RWPE1 (cell line): ENCODE measurements at regions not wholly inside any gene's neighbourhood (a gene's known extent, or its start where the extent isn't known, plus 50 kb on each side); places are given as distances from the start of the nearest gene placed in this dataset.

ENCODE experiments used
- CTCF ChIA-PET: fragments of 350-600 bp; sonication (Branson Sonifier 250); formaldehyde crosslinking; extraction: SDS; loops from one replicate; lab custom pipeline; 2021; lab: Yijun Ruan, JAX
- POLR2A ChIA-PET: fragments of 400-600 bp; formaldehyde crosslinking; extraction: SDS; loops from one replicate; lab custom pipeline; 2020; ENCODE audit warnings: antibody characterized with exemption; ENCODE audit not compliant: low non-redundant PET; lab: Yijun Ruan, JAX
- DNase-seq: peaks from one replicate; pipeline ENCODE4 v3.0.0; 2012; ENCODE audit warnings: low spot score
- H3K27ac ChIP-seq: fragments of 450-650 bp; 2 replicates; pipeline ENCODE4 v1.5.1; 2017
- TF ChIP-seq, protein P1 (sequence below): fragments of 450-650 bp; conservative IDR thresholded peaks from 2 replicates; pipeline ENCODE4 v1.5.1; 2017; ENCODE audit warnings: low read depth, mild to moderate bottlenecking

- DNase-seq: no peak
- H3K27ac ChIP-seq: no peak overlapping the region
- TF ChIP-seq, protein P1, sequence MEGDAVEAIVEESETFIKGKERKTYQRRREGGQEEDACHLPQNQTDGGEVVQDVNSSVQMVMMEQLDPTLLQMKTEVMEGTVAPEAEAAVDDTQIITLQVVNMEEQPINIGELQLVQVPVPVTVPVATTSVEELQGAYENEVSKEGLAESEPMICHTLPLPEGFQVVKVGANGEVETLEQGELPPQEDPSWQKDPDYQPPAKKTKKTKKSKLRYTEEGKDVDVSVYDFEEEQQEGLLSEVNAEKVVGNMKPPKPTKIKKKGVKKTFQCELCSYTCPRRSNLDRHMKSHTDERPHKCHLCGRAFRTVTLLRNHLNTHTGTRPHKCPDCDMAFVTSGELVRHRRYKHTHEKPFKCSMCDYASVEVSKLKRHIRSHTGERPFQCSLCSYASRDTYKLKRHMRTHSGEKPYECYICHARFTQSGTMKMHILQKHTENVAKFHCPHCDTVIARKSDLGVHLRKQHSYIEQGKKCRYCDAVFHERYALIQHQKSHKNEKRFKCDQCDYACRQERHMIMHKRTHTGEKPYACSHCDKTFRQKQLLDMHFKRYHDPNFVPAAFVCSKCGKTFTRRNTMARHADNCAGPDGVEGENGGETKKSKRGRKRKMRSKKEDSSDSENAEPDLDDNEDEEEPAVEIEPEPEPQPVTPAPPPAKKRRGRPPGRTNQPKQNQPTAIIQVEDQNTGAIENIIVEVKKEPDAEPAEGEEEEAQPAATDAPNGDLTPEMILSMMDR: no peak
- CTCF ChIA-PET: interaction anchor here (0.6 to 1.7 kb wide), 2 partner anchors 121 to 307 kb away, joined by 3 to 12 read pairs; no protein-coding TSS in a partner anchor
- POLR2A ChIA-PET: no interaction called here
These were observed 74.3 kb upstream of the ATP12A start for GRCh38 chr13:24605923-24606372.

- no peak overlapping the region for H3K27ac ChIP-seq
- CTCF ChIA-PET: interaction anchor here (0.6 to 1.7 kb wide), 3 partner anchors 120 to 308 kb away, joined by 3 to 12 read pairs (median 5); no protein-coding TSS in a partner anchor
- POLR2A ChIA-PET: no interaction called here
- no peak for DNase-seq
- TF ChIP-seq, protein P1: no peak
These were observed 73.6 kb upstream of the ATP12A start for GRCh38 chr13:24606486-24607170.

DNA sequence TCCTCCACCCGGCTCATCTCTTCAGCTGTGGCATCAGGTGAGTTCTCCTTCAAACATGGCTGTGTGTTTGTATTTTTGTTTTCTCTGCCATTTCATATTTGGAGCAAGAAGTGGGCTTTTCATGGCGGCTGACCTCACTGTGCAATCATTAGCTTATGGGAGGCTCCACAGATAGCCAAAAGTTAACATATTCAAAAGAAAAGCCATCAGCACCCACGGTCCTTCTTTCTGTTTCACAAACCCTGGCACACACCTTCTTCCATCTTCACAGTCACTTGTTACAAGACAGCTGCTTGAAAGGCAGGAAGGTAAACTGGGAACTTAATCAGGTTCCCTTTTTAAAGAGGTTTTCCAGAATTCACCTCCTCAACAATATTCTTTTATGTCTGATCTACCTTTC, 69.3 kb upstream of the ATP12A start:
- TF ChIP-seq, protein P1: no peak
- CTCF ChIA-PET: interaction anchor here (0.6 kb wide), 1 partner anchor 245 kb away, joined by 4 read pairs; no protein-coding TSS in a partner anchor
- DNase-seq: no peak
- no peak overlapping the region for H3K27ac ChIP-seq
- POLR2A ChIA-PET: no interaction called here

DNA sequence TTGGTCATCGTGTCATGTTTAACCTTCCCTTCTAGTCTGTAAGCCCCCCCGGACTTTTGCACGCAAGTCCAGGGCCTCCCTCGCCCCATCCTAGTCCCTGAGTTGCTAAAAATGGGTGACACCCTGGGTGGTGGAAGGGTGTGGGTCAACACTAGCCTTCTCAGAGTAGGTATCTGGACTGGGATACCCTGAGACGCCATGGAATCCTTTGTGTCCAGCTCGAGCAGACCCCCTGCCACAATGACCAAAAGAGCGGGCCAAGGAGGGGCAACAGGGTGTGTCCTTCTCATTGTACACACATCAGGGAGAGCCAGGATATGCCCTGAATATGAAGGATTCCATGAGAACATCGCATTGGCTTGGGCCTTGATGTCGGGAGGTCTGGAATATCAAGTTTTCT, 67.5 kb upstream of the ATP12A start:
- no peak overlapping the region for H3K27ac ChIP-seq
- ChIA-PET CTCF (no interaction called here), POLR2A (no interaction called here)
- no peak for DNase-seq
- TF ChIP-seq, protein P1: no peak

GRCh38 chr13:24613128-24613527, 67.1 kb upstream of the ATP12A start:
- DNase-seq: no peak
- ChIA-PET POLR2A (no interaction called here), CTCF (no interaction called here)
- no peak overlapping the region for H3K27ac ChIP-seq
- TF ChIP-seq, protein P1: no peak

- H3K27ac ChIP-seq: no peak overlapping the region
- POLR2A ChIA-PET: no interaction called here
- CTCF ChIA-PET: interaction anchor here (0.5 kb wide), 1 partner anchor 79 kb away, joined by 4 read pairs; no protein-coding TSS in a partner anchor
- TF ChIP-seq, protein P1: no peak
- no peak for DNase-seq
These were observed 66.5 kb upstream of the ATP12A start for GRCh38 chr13:24613755-24614154.
